ENCODE measurements at regions not wholly inside any gene's neighbourhood (a gene's known extent, or its start where the extent isn't known, plus 50 kb on each side); places are given as distances from the start of the nearest gene placed in this dataset.

DNA sequence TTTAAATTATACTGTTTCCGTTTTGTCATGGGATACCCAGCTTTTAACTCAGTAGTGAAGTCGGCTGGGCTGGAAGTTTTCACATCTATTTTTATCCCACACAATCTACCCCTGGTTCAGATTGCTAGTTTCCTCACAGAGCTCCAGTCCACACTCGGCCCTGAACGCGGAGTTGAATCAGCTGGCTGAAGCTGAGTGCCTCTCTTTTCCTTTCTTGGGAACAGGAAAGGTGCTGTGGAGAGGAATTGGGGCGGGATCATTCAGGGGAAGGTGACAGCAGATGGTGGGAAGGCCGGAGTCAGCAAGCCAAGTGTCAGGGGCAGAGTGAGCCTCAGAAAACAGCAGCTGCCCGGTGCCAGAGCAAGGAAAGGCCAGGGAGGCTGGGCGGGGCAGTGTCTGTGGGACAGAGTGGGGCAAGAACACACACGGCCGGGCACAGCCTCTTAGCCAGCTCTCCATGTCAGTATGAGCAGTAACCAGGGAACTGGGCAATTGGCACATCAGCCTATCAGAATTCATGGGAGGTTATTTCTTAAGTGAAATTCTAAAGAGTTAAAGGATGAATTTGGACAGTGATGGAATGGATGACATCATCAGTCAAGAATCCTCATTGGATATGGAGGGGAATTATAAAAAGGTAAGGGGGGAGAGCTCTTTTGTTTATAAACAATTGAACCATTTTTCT is 135.7 kb upstream of the IL12A start:
- TF ChIP-seq, protein P1, sequence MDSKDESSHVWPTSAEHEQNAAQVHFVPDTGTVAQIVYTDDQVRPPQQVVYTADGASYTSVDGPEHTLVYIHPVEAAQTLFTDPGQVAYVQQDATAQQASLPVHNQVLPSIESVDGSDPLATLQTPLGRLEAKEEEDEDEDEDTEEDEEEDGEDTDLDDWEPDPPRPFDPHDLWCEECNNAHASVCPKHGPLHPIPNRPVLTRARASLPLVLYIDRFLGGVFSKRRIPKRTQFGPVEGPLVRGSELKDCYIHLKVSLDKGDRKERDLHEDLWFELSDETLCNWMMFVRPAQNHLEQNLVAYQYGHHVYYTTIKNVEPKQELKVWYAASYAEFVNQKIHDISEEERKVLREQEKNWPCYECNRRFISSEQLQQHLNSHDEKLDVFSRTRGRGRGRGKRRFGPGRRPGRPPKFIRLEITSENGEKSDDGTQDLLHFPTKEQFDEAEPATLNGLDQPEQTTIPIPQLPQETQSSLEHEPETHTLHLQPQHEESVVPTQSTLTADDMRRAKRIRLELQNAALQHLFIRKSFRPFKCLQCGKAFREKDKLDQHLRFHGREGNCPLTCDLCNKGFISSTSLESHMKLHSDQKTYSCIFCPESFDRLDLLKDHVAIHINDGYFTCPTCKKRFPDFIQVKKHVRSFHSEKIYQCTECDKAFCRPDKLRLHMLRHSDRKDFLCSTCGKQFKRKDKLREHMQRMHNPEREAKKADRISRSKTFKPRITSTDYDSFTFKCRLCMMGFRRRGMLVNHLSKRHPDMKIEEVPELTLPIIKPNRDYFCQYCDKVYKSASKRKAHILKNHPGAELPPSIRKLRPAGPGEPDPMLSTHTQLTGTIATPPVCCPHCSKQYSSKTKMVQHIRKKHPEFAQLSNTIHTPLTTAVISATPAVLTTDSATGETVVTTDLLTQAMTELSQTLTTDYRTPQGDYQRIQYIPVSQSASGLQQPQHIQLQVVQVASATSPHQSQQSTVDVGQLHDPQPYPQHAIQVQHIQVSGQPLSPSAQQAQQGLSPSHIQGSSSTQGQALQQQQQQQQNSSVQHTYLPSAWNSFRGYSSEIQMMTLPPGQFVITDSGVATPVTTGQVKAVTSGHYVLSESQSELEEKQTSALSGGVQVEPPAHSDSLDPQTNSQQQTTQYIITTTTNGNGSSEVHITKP (tag by site-specific recombination; IDR thresholded peaks at IDR 0.05) = no peak
- TF ChIP-seq, protein P2, sequence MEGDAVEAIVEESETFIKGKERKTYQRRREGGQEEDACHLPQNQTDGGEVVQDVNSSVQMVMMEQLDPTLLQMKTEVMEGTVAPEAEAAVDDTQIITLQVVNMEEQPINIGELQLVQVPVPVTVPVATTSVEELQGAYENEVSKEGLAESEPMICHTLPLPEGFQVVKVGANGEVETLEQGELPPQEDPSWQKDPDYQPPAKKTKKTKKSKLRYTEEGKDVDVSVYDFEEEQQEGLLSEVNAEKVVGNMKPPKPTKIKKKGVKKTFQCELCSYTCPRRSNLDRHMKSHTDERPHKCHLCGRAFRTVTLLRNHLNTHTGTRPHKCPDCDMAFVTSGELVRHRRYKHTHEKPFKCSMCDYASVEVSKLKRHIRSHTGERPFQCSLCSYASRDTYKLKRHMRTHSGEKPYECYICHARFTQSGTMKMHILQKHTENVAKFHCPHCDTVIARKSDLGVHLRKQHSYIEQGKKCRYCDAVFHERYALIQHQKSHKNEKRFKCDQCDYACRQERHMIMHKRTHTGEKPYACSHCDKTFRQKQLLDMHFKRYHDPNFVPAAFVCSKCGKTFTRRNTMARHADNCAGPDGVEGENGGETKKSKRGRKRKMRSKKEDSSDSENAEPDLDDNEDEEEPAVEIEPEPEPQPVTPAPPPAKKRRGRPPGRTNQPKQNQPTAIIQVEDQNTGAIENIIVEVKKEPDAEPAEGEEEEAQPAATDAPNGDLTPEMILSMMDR (tag by site-specific recombination; IDR thresholded peaks at IDR 0.05) = no peak
- TF ChIP-seq ZNF624 (tag by site-specific recombination; IDR thresholded peaks at IDR 0.05) = no peak
- TF ChIP-seq ZNF670 (tag by site-specific recombination; IDR thresholded peaks at IDR 0.05; ENCODE audit: low read depth) = no peak
- no peak for TF ChIP-seq GLI4 (tag by site-specific recombination; IDR thresholded peaks at IDR 0.05)
- TF ChIP-seq, protein P3, sequence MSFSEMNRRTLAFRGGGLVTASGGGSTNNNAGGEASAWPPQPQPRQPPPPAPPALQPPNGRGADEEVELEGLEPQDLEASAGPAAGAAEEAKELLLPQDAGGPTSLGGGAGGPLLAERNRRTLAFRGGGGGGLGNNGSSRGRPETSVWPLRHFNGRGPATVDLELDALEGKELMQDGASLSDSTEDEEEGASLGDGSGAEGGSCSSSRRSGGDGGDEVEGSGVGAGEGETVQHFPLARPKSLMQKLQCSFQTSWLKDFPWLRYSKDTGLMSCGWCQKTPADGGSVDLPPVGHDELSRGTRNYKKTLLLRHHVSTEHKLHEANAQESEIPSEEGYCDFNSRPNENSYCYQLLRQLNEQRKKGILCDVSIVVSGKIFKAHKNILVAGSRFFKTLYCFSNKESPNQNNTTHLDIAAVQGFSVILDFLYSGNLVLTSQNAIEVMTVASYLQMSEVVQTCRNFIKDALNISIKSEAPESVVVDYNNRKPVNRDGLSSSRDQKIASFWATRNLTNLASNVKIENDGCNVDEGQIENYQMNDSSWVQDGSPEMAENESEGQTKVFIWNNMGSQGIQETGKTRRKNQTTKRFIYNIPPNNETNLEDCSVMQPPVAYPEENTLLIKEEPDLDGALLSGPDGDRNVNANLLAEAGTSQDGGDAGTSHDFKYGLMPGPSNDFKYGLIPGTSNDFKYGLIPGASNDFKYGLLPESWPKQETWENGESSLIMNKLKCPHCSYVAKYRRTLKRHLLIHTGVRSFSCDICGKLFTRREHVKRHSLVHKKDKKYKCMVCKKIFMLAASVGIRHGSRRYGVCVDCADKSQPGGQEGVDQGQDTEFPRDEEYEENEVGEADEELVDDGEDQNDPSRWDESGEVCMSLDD (tag by site-specific recombination; IDR thresholded peaks at IDR 0.05) = no peak

Data from HEK293 (cell line).